CD4-positive, alpha-beta memory T cell (primary cell): ENCODE measurements at regions not wholly inside any gene's neighbourhood (a gene's known extent, or its start where the extent isn't known, plus 50 kb on each side); places are given as distances from the start of the nearest gene placed in this dataset.
"Not testable (repeated sequence)": the region's sequence is repeated elsewhere in the genome, so short reads cannot be mapped to it uniquely, and the experiment has no call there.

Experiments used
- CTCF ChIA-PET: fragments of 350-600 bp; sonication (Branson Sonifier 250); formaldehyde crosslinking; loops from one replicate; lab custom pipeline; 2021; ENCODE audit warnings: inconsistent platforms; ENCODE audit not compliant: partially characterized antibody; lab: Charles Lee
- POLR2A ChIA-PET: fragments of 350-600 bp; sonication (Branson Sonifier 250); formaldehyde crosslinking; loops from one replicate; lab custom pipeline; 2021; ENCODE audit not compliant: partially characterized antibody; lab: Charles Lee
- DNase-seq, 5 donors: peaks; one replicate each; pipeline versions ENCODE4 v3.0.0 to v3.0.0-alpha.2; 2020 to 2022; ENCODE audit warnings: mixed read lengths in 1 of 5
- H3K27ac ChIP-seq: one replicate; pipeline ENCODE4 v1.7.0; 2013; ENCODE audit warnings: low read depth, low read length
- H3K27me3 ChIP-seq: 2 replicates; pipeline ENCODE4 v1.7.0; 2013; ENCODE audit warnings: mild to moderate bottlenecking, low read length, moderate library complexity; ENCODE audit not compliant: insufficient read depth
- H3K36me3 ChIP-seq: 2 replicates; pipeline ENCODE4 v1.7.0; 2013; ENCODE audit warnings: mild to moderate bottlenecking, low read length, moderate library complexity; ENCODE audit not compliant: insufficient read depth
- H3K4me1 ChIP-seq: 2 replicates; pipeline ENCODE4 v1.7.0; 2013; ENCODE audit warnings: mild to moderate bottlenecking, low read length, moderate library complexity; ENCODE audit not compliant: insufficient read depth
- H3K4me3 ChIP-seq, 2 donors: one replicate each; pipeline ENCODE4 v1.7.0; 2013; ENCODE audit warnings: low read length in 2 of 2, mild to moderate bottlenecking in 1 of 2
- H3K9me3 ChIP-seq, 2 donors: one replicate each; pipeline ENCODE4 v1.7.0; 2013; ENCODE audit warnings: low read length in 2 of 2, control low read depth in 1 of 2; ENCODE audit not compliant: control insufficient read depth in 1 of 2
- H3K27ac Mint-ChIP-seq, 7 donors: one replicate each; pipeline ENCODE4 v1.8.0; 2020 to 2021; ENCODE audit warnings: mixed read lengths in 7 of 7, mild to moderate bottlenecking in 6 of 7, inconsistent platforms in 3 of 7, moderate library complexity in 3 of 7
- H3K27me3 Mint-ChIP-seq, 2 donors: one replicate each; pipeline ENCODE4 v1.8.0; 2020 to 2021; ENCODE audit warnings: mixed read lengths in 2 of 2
- H3K36me3 Mint-ChIP-seq, 2 donors: one replicate each; pipeline ENCODE4 v1.8.0; 2020 to 2021; ENCODE audit warnings: mixed read lengths in 2 of 2, inconsistent platforms in 1 of 2, mild to moderate bottlenecking in 1 of 2
- H3K4me1 Mint-ChIP-seq, 4 donors: one replicate each; pipeline ENCODE4 v1.8.0; 2020 to 2021; ENCODE audit warnings: mixed read lengths in 4 of 4, mild to moderate bottlenecking in 1 of 4
- H3K4me3 Mint-ChIP-seq, 8 donors: one replicate each; pipeline ENCODE4 v1.8.0; 2020 to 2021; ENCODE audit warnings: mixed read lengths in 8 of 8, mild to moderate bottlenecking in 7 of 8, moderate library complexity in 6 of 8, inconsistent platforms in 3 of 8
- H3K9me3 Mint-ChIP-seq, 8 donors: one replicate each; pipeline ENCODE4 v1.8.0; 2020 to 2021; ENCODE audit warnings: mixed read lengths in 8 of 8, mild to moderate bottlenecking in 5 of 8, inconsistent platforms in 3 of 8, moderate library complexity in 1 of 8
- intact Hi-C: fragments of 100-400 bp; cut with micrococcal nuclease; formaldehyde crosslinking; loops from one replicate; pipeline ENCODE4 v1.15.1; 2023

DNA sequence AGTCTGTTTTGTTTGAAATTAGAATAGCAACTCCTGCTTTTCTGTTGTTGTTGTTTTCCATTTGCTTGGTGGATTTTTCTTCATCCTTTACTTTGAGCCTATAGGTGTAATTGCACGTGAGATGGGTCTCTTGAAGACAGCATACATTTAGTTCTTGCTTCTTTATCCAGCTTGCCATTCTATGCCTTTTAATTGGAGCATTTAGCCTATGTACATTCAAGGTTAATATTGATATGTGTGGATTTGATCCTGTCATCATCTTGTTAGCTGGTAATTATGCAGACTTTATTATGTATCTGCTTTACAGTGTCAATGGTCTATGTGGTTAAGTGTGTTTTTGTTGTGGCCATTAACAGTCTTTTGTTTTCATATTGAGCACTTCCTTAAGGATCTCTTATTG is 708.9 kb upstream of the ANKRD30A start:
- H3K4me1 Mint-ChIP-seq, result no peaks in the 10 kb centered on the region
- no peaks in the 10 kb centered on the region for H3K36me3 Mint-ChIP-seq
- CTCF ChIA-PET, result no interaction called here
- no peak for DNase-seq
- H3K27me3 ChIP-seq, result no peaks in the 10 kb centered on the region
- no peaks in the 10 kb centered on the region for H3K36me3 ChIP-seq
- no peak overlapping the region for H3K27ac Mint-ChIP-seq
- H3K27ac ChIP-seq, result no peak overlapping the region
- peaks cover 3 to 26% (median 10%) of the 10 kb centered on the region in 8 donors for H3K9me3 Mint-ChIP-seq
- H3K9me3 ChIP-seq, result peaks cover 0 to 3% of the 10 kb centered on the region in 2 donors
- no peaks in the 10 kb centered on the region for H3K27me3 Mint-ChIP-seq
- intact Hi-C loops, result no loop called here
- H3K4me3 Mint-ChIP-seq, result no peak overlapping the region
- POLR2A ChIA-PET, result no interaction called here
- no peak overlapping the region for H3K4me3 ChIP-seq
- no peaks in the 10 kb centered on the region for H3K4me1 ChIP-seq

DNA sequence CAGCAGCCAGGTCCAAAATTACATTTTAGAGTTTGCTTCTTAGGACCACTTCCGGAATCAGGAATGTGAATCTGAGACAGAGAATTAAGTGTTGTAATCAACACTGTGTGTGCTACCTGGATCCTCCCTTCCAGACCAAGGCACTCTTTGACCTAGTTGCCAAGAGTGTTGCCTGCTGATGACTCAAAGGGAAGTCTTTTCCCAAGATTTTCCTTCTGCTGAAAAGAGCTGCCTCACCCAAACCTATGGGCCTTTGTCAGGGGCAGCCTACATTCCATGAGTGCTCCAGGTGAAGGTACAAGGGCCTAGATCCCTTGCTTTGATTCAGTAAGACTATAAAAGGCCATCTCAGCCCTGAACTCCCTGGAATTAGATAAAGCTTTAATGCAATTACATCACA is 712.5 kb upstream of the ANKRD30A start:
- H3K27me3 ChIP-seq, result no peaks in the 10 kb centered on the region
- Mint-ChIP-seq H3K4me3 (no peak overlapping the region), H3K4me1 (no peaks in the 10 kb centered on the region), H3K36me3 (no peaks in the 10 kb centered on the region), H3K9me3 (peaks cover 5 to 36% (median 10%) of the 10 kb centered on the region in 8 donors), H3K27ac (no peak overlapping the region), H3K27me3 (no peaks in the 10 kb centered on the region)
- peaks cover 0 to 3% of the 10 kb centered on the region in 2 donors for H3K9me3 ChIP-seq
- H3K27ac ChIP-seq, result no peak overlapping the region
- no peaks in the 10 kb centered on the region for H3K36me3 ChIP-seq
- CTCF ChIA-PET, result no interaction called here
- H3K4me3 ChIP-seq, result no peak overlapping the region
- H3K4me1 ChIP-seq, result no peaks in the 10 kb centered on the region
- POLR2A ChIA-PET, result no interaction called here
- DNase-seq, result no peak
- intact Hi-C loops, result no loop called here

DNA sequence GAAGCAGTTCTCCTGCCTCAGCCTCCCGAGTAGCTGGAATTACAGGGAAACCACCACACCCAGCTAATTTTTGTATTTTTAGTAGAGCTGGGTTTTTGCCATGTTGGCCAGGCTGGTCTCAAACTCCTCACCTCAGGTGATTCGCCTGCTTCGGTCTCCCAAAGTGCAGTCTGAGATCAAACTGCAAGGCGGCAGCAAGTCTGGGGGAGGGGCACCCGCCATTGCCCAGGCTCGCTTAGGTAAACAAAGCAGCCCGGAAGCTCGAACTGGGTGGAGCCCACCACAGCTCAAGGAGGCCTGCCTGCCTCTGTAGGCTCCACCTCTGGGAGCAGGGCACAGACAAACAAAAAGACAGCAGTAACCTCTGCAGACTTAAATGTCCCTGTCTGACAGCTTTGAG is 725.2 kb upstream of the ANKRD30A start:
- H3K27me3 ChIP-seq, H3K4me1 Mint-ChIP-seq, H3K9me3 Mint-ChIP-seq, POLR2A ChIA-PET, H3K4me1 ChIP-seq, intact Hi-C loops, DNase-seq, H3K27ac Mint-ChIP-seq, H3K4me3 Mint-ChIP-seq, H3K9me3 ChIP-seq, H3K27me3 Mint-ChIP-seq, H3K36me3 ChIP-seq, H3K27ac ChIP-seq, H3K4me3 ChIP-seq, H3K36me3 Mint-ChIP-seq: not testable (repeated sequence)
- CTCF ChIA-PET, result interaction anchor here (1.1 kb wide), 1 partner anchor 15 kb away, joined by 3 read pairs; no protein-coding TSS in a partner anchor

DNA sequence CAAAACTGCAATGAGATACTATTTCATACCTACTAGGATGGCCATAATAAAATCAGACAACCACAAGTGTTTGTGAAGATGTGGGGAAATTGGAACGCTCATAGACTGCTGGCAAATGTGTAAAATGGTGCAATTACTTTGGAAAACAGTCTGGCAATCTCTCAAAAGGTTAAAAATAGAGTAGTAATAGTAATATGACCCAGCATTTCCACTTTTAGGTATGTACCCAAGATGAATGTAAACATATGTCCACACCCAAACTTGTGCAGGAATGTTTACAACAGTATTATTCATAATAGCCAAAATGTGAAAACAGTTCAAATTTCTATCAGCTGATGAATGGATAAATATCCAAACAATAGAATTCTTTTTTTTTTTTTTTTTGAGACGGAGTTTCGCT is 731.6 kb upstream of the ANKRD30A start:
- Histone ChIP-seq H3K4me1 (no peaks in the 10 kb centered on the region), H3K9me3 (no peaks in the 10 kb centered on the region), H3K4me3 (no peak overlapping the region), H3K27ac (no peak overlapping the region), H3K36me3 (no peaks in the 10 kb centered on the region), H3K27me3 (no peaks in the 10 kb centered on the region)
- Mint-ChIP-seq H3K4me3 (no peak overlapping the region), H3K9me3 (peaks cover 0 to 11% (median 4%) of the 10 kb centered on the region in 8 donors), H3K27me3 (no peaks in the 10 kb centered on the region), H3K36me3 (no peaks in the 10 kb centered on the region), H3K4me1 (no peaks in the 10 kb centered on the region), H3K27ac (no peak overlapping the region)
- POLR2A ChIA-PET, result no interaction called here
- intact Hi-C loops, result no loop called here
- DNase-seq, result no peak
- CTCF ChIA-PET, result no interaction called here

GRCh38 chr10:36391405-36391804 is 734.0 kb upstream of the ANKRD30A start:
- intact Hi-C loops, result no loop called here
- Mint-ChIP-seq H3K4me3 (no peak overlapping the region), H3K27me3 (no peaks in the 10 kb centered on the region), H3K4me1 (no peaks in the 10 kb centered on the region), H3K27ac (no peak overlapping the region), H3K36me3 (no peaks in the 10 kb centered on the region), H3K9me3 (peaks cover 0 to 15% (median 4%) of the 10 kb centered on the region in 8 donors)
- H3K27ac ChIP-seq, result no peak overlapping the region
- H3K36me3 ChIP-seq, result no peaks in the 10 kb centered on the region
- no peaks in the 10 kb centered on the region for H3K9me3 ChIP-seq
- H3K4me1 ChIP-seq, result no peaks in the 10 kb centered on the region
- DNase-seq, result no peak
- H3K4me3 ChIP-seq, result no peak overlapping the region
- ChIA-PET CTCF (no interaction called here), POLR2A (no interaction called here)
- H3K27me3 ChIP-seq, result no peaks in the 10 kb centered on the region

- Mint-ChIP-seq H3K4me1 (no peaks in the 10 kb centered on the region), H3K27me3 (no peaks in the 10 kb centered on the region), H3K9me3 (peaks cover 0 to 11% (median 4%) of the 10 kb centered on the region in 8 donors), H3K27ac (no peak overlapping the region), H3K36me3 (no peaks in the 10 kb centered on the region), H3K4me3 (no peak overlapping the region)
- H3K27me3 ChIP-seq, result no peaks in the 10 kb centered on the region
- no peaks in the 10 kb centered on the region for H3K4me1 ChIP-seq
- H3K4me3 ChIP-seq, result no peak overlapping the region
- ChIA-PET CTCF (no interaction called here), POLR2A (no interaction called here)
- intact Hi-C loops, result no loop called here
- DNase-seq, result no peak
- H3K36me3 ChIP-seq, result no peaks in the 10 kb centered on the region
- no peaks in the 10 kb centered on the region for H3K9me3 ChIP-seq
- H3K27ac ChIP-seq, result no peak overlapping the region
Measured at GRCh38 chr10:36390221-36390620, 735.2 kb upstream of the ANKRD30A start.

DNA sequence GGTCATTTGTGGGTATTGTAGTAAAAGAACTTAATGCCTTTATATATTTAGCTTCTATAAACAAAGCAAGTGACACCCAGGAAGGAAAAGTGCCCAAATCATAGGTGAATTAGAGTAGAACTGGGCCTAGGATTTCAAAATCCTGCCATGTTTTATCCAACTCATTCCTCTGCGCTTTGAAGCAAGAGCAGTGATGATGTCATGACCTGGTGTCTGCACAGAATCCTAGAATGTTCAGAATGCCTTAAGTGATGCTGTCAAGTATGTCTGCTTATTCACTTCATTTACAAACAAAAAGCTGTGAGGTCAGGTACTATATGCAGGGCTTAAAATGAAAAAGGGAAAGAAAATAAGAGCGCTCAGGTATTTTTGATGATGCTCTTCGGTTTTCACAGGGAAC is 737.2 kb upstream of the ANKRD30A start:
- ChIA-PET POLR2A (no interaction called here), CTCF (no interaction called here)
- no peaks in the 10 kb centered on the region for H3K9me3 ChIP-seq
- H3K4me3 ChIP-seq, result no peak overlapping the region
- no peaks in the 10 kb centered on the region for H3K4me1 ChIP-seq
- H3K36me3 ChIP-seq, result no peaks in the 10 kb centered on the region
- no peak overlapping the region for H3K27ac Mint-ChIP-seq
- no peaks in the 10 kb centered on the region for H3K27me3 ChIP-seq
- DNase-seq, result no peak
- H3K4me1 Mint-ChIP-seq, result no peaks in the 10 kb centered on the region
- H3K36me3 Mint-ChIP-seq, result no peaks in the 10 kb centered on the region
- H3K27me3 Mint-ChIP-seq, result no peaks in the 10 kb centered on the region
- H3K4me3 Mint-ChIP-seq, result no peak overlapping the region
- no peak overlapping the region for H3K27ac ChIP-seq
- intact Hi-C loops, result no loop called here
- peaks cover 0 to 14% (median 5%) of the 10 kb centered on the region in 8 donors for H3K9me3 Mint-ChIP-seq

DNA sequence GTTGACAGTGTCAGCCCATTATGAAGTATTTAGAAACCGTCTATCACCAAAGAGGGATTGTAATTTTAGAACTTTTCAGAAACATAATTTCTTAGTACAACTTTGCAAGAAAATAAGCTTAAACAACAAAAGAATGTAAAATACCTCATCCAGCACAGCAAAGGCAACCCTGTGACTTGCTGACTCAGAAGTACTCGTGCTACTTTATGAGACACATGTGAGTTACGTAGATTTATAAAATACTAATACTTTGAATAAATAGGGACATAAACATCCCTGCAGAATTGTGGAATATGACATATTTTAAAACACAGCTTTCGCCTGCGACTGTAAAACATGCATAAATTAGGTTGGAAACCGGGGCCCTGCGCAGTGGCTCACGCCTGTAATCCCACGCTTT is 739.7 kb upstream of the ANKRD30A start:
- Histone ChIP-seq H3K36me3 (no peaks in the 10 kb centered on the region), H3K27me3 (no peaks in the 10 kb centered on the region), H3K9me3 (no peaks in the 10 kb centered on the region), H3K4me3 (no peak overlapping the region), H3K27ac (no peak overlapping the region), H3K4me1 (no peaks in the 10 kb centered on the region)
- H3K9me3 Mint-ChIP-seq, result peaks cover 0 to 21% (median 5%) of the 10 kb centered on the region in 8 donors
- H3K4me1 Mint-ChIP-seq, result no peaks in the 10 kb centered on the region
- ChIA-PET POLR2A (no interaction called here), CTCF (interaction anchor here (0.9 kb wide), 1 partner anchor 14 kb away, joined by 3 read pairs; no protein-coding TSS in a partner anchor)
- intact Hi-C loops, result no loop called here
- H3K36me3 Mint-ChIP-seq, result no peaks in the 10 kb centered on the region
- H3K4me3 Mint-ChIP-seq, result no peak overlapping the region
- no peak for DNase-seq
- H3K27ac Mint-ChIP-seq, result no peak overlapping the region
- no peaks in the 10 kb centered on the region for H3K27me3 Mint-ChIP-seq
